ENCODE measurements at regions not wholly inside any gene's neighbourhood (a gene's known extent, or its start where the extent isn't known, plus 50 kb on each side); places are given as distances from the start of the nearest gene placed in this dataset.

GRCh38 chr12:39240587-39240986, 202.3 kb downstream of the KIF21A start:
- DNase-seq = no peak

- DNase-seq = no peak
Observed at GRCh38 chr12:39239490-39240486, 203.1 kb downstream of the KIF21A start.

- DNase-seq = no peak
Observed at GRCh38 chr12:39237004-39237403, 205.9 kb downstream of the KIF21A start.

- DNase-seq = no peak
Observed at GRCh38 chr12:39235990-39236767, 206.7 kb downstream of the KIF21A start.

- DNase-seq = no peak
Observed at GRCh38 chr12:39230086-39230485, 212.8 kb downstream of the KIF21A start.

- no peak for DNase-seq
Observed at GRCh38 chr12:39227218-39227617, 215.7 kb downstream of the KIF21A start.

GRCh38 chr12:39224971-39225370, 217.9 kb downstream of the KIF21A start:
- DNase-seq = no peak

DNA sequence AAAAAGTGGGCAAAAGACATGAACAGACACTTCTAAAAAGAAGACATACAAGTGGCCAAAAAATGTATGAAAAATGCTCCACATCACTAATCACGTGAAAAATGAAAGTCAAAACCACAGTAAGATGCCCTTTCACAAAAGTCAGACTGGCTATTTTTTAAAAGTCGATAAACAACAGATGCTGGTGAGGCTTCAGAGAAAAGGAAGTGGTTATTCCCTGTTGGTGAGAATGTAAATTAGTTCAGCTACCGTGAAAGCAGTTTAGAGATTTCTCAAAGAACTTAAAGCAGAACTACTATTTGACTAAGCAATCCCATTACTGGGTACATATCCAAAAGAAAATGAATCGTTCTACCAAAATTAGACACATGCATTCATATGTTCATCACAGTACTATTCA, 237.0 kb downstream of the KIF21A start:
- no peak for DNase-seq

GRCh38 chr12:39199351-39199750, 243.6 kb downstream of the KIF21A start:
- DNase-seq = no peak

- DNase-seq = no peak
Observed at GRCh38 chr12:39188689-39189088, 254.2 kb downstream of the KIF21A start.

- no peak for DNase-seq
Observed at GRCh38 chr12:39186744-39187143, 256.2 kb downstream of the KIF21A start.

DNA sequence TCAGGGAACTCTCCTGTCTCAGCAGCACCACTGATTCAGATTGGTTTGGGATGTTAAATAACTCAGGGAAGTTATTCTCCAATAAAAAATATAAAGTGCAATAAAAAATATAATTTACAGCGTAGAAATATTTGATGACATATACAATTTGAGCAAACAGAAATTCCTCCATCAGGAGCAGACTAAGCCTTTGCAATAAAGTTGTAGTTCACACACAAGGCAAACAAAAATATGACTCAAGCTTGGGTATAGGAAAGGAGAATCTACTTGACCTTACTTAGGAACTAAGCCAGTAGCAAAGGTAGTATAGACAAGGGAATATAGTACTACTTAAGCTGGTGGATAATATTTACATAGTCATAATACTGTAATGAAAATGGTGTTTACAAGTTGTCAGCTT, 264.1 kb downstream of the KIF21A start:
- no peak for DNase-seq

- DNase-seq = no peak
Observed at GRCh38 chr12:39176356-39176755, 266.6 kb downstream of the KIF21A start.

GRCh38 chr12:39173726-39174125, 268.3 kb upstream of the CPNE8 start:
- no peak for DNase-seq

GRCh38 chr12:39165338-39165737, 259.9 kb upstream of the CPNE8 start:
- DNase-seq = no peak

DNA sequence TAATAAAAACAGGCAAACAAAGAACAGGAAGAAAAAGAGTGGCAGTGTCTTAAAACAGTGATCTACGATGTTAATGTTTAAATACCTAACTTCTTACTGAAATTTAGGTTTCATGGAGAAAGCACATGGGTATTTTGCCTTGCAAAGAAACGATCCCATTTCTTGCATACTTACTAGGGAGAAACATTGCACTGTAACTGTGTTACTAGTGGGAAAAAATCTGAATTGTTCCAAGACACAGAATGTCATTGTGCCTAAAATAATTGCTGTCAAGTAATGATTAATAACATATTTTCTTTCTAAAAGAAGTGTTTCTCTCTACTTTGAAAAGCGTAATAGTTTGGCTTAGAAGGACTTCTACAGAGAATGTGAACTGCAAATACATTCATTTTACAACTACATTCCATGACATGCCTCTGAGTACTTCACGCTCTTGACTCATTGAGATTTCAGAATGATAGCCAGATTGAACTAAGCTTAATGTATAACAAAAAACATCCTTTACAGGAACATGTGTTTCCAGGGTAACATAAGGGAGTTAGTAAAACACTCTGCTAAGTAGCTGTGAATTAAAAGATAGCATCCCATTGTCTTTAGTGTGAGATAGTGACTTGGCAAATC, 256.2 kb upstream of the CPNE8 start:
- no peak for DNase-seq

DNA sequence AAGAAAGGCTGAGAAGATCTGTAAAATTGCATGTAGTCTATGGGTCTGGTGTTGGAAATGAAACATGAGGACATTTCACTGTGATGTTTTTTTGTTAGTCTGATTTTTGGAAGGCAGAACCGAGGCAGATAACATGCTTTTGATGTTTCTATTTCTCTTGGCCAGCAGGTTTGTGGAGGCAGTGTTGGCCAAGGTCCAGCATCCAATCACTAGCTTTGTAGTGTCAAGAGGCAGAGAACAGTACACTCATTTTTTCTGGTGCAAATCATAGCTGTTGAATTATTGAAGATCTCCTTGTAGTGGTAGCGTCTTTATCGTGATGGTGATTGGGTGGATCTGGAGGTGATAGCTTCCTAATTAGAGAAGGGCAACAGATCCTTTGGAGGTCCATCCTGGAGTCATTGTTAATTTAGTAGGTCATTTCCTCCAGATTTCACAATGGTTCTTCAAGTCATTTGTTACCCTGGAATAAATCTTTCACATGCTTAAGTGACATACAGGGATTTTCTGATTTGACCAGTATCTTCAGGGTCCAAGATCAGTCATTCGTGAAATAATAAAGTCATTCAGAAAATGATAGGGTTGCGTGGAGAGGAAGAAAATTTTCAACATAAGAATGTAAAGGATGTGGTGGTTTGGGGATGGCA, 252.4 kb upstream of the CPNE8 start:
- DNase-seq = no peak

DNA sequence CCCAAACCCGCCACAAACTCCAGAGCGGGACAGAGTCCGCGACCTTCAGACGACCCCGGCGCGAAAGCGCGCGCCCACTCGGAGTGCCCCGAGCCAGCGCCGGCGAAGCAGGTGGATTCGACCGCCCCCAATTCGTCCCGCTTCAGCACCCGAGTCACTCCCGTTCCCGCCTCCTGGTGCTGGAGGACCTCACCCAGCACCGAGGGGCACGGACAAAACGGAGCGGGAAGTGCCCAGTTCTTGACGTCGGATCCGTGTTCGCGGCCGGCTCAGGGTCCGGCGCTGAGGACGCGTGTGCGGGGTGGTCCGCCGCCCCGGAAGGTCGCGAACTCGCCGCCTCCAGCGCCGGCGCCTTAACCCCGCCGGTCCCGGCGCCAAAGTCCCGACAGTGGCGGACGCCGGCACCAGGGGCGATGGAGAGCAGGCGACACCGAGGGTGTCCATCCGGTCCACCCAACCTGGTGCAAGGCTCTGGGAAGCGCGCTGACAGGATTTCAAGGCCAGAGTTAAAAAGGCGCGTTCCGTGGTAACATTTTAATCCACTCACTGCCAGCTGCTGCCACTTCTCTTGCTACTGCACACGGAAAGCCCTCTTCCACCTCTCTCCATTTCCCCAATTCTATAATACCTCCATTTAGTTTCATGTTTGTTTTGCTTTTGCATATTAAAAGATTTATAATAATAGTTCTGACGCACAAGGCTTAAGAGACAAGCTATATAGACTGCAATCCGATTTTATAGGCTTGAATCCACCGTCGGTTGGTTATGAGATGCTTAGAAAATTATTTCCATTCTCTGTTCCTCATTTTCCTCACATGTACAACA, 240.0 kb upstream of the CPNE8 start:
- DNase-seq = peak; percentile 20

DNA sequence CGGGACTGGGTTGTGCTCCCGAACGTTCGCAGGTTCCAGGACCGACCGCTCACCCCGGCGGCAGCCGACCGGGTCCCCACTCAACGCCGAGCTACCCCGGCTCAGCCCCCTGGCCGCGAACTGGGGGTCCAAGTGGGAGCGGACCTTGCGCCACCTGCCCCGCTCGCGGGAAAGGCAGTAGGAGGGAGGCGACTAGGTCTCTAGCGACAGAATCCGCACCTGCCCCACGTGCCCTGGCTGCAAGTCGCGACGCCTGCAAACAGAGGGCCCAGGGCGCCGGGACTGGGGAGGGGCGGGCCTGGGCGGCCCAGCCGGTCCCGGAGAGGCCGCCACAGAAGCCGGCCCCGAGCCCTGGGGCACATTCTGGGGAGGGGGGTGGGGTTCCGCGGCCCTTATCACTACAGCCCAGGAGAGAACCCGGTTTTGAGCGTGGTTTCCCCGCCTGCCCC, 239.2 kb upstream of the CPNE8 start:
- DNase-seq = no peak

- DNase-seq = no peak
Observed at GRCh38 chr12:39138268-39138667, 232.9 kb upstream of the CPNE8 start.

- DNase-seq = no peak
Observed at GRCh38 chr12:39127401-39127800, 222.0 kb upstream of the CPNE8 start.

- no peak for DNase-seq
Observed at GRCh38 chr12:39125566-39125965, 220.2 kb upstream of the CPNE8 start.
